ENCODE measurements at regions not wholly inside any gene's neighbourhood (a gene's known extent, or its start where the extent isn't known, plus 50 kb on each side); places are given as distances from the start of the nearest gene placed in this dataset.

GRCh38 chr3:59422312-59422711 lies 372.5 kb upstream of the CFAP20DC start:
- TF ChIP-seq CTCF (IDR thresholded peaks at IDR 0.05; ENCODE audit: low read depth, low read length, missing input control): no peak
- TF ChIP-seq SP1 (IDR thresholded peaks at IDR 0.05): no peak
- TF ChIP-seq ATF3 (IDR thresholded peaks at IDR 0.05): no peak
